Naive thymus-derived CD4-positive, alpha-beta T cell (primary cell): ENCODE measurements at regions not wholly inside any gene's neighbourhood (a gene's known extent, or its start where the extent isn't known, plus 50 kb on each side); places are given as distances from the start of the nearest gene placed in this dataset.

ENCODE experiments used
- ATAC-seq: fragments of 150-1000 bp; cut with Tn5 transposase; 2 replicates; pipeline ENCODE4 v1.10.0; 2021; ENCODE audit warnings: mild to moderate bottlenecking, moderate library complexity
- CTCF ChIA-PET: fragments of 350-600 bp; sonication (Branson Sonifier 250); formaldehyde crosslinking; loops from one replicate; lab custom pipeline; 2021; ENCODE audit warnings: antibody characterized with exemption; lab: Charles Lee
- POLR2A ChIA-PET: fragments of 350-600 bp; sonication (Branson Sonifier 250); formaldehyde crosslinking; loops from one replicate; lab custom pipeline; 2021; ENCODE audit warnings: antibody characterized with exemption, inconsistent platforms; lab: Charles Lee
- DNase-seq, 9 donors: peaks; one replicate each; pipeline versions ENCODE4 v3.0.0 to v3.0.0-alpha.2; 2020 to 2022; ENCODE audit warnings: mixed read lengths in 1 of 9
- H3K27ac ChIP-seq: one replicate; pipeline ENCODE4 v1.7.0; 2013; ENCODE audit warnings: mild to moderate bottlenecking, low read depth, low read length, moderate library complexity
- H3K27me3 ChIP-seq, 2 donors: one replicate each; pipeline ENCODE4 v1.7.0; 2013; ENCODE audit warnings: low read length in 2 of 2, mild to moderate bottlenecking in 2 of 2, moderate library complexity in 2 of 2; ENCODE audit not compliant: control insufficient read depth in 2 of 2, insufficient read depth in 2 of 2
- H3K36me3 ChIP-seq, 3 experiments: 1 replicate in 2 of 3; 2 replicates in 1 of 3; pipeline ENCODE4 v1.7.0; 2013; ENCODE audit warnings: low read length in 3 of 3, mild to moderate bottlenecking in 3 of 3, moderate library complexity in 1 of 3; ENCODE audit not compliant: insufficient read depth in 3 of 3, control insufficient read depth in 2 of 3
- H3K4me1 ChIP-seq, 2 donors: one replicate each; pipeline ENCODE4 v1.7.0; 2013; ENCODE audit warnings: low read length in 2 of 2, mild to moderate bottlenecking in 2 of 2, moderate library complexity in 1 of 2; ENCODE audit not compliant: control insufficient read depth in 2 of 2, insufficient read depth in 2 of 2
- H3K4me3 ChIP-seq: 2 replicates; pipeline ENCODE4 v1.7.0; 2013; ENCODE audit warnings: mild to moderate bottlenecking, low read length
- H3K9me3 ChIP-seq, 3 experiments: 1 replicate in 2 of 3; 2 replicates in 1 of 3; pipeline ENCODE4 v1.7.0; 2013; ENCODE audit warnings: low read length in 3 of 3; ENCODE audit not compliant: control insufficient read depth in 2 of 3
- H3K27ac Mint-ChIP-seq, 9 donors: one replicate each; pipeline ENCODE4 v1.8.0; 2020 to 2022; ENCODE audit warnings: mixed read lengths in 9 of 9, mild to moderate bottlenecking in 8 of 9, moderate library complexity in 5 of 9, inconsistent platforms in 2 of 9
- H3K27me3 Mint-ChIP-seq, 5 donors: one replicate each; pipeline ENCODE4 v1.8.0; 2021 to 2022; ENCODE audit warnings: mixed read lengths in 5 of 5, mild to moderate bottlenecking in 1 of 5
- H3K36me3 Mint-ChIP-seq, 5 donors: one replicate each; pipeline ENCODE4 v1.8.0; 2020 to 2022; ENCODE audit warnings: mixed read lengths in 5 of 5, mild to moderate bottlenecking in 3 of 5, inconsistent platforms in 1 of 5
- H3K4me1 Mint-ChIP-seq, 7 donors: one replicate each; pipeline ENCODE4 v1.8.0; 2020 to 2022; ENCODE audit warnings: mixed read lengths in 7 of 7, mild to moderate bottlenecking in 3 of 7, inconsistent platforms in 1 of 7
- H3K4me3 Mint-ChIP-seq, 10 donors: one replicate each; pipeline ENCODE4 v1.8.0; 2020 to 2022; ENCODE audit warnings: mild to moderate bottlenecking in 10 of 10, mixed read lengths in 10 of 10, moderate library complexity in 6 of 10, inconsistent platforms in 2 of 10
- H3K9me3 Mint-ChIP-seq, 11 donors: one replicate each; pipeline ENCODE4 v1.8.0; 2020 to 2022; ENCODE audit warnings: mixed read lengths in 11 of 11, mild to moderate bottlenecking in 4 of 11, inconsistent platforms in 1 of 11, moderate library complexity in 1 of 11
- intact Hi-C, 2 donors: fragments of 100-400 bp; cut with micrococcal nuclease; formaldehyde crosslinking; loops; one replicate each; pipeline ENCODE4 v1.15.1; 2023

DNA sequence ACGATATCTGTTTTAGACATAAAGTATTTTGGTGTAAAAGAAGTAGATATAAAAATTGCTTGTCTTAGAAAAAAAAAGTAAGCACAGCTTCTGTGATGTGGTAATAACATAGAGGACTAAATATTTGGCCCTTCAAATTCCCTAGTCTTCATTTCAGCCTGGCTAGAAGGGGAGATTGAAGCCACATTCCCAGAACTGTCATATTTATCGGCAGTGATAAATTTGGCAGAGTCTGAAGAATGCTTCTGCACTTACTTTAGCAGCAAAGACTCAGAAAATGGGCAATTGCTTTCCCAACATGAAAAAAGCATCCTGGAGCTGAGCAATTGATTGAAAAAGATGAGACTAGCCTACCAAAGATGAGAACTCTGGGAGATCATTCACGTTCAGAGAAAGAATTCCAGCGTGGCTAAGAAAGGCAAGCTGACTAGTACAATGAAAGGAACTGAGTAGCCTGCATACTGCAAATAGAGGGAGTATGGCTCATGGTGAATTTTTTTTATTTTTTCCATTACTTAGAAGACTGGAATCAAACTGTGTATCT is 278.7 kb upstream of the KLHL29 start:
- no peaks in the 10 kb centered on the region for H3K9me3 ChIP-seq
- CTCF ChIA-PET: no interaction called here

DNA sequence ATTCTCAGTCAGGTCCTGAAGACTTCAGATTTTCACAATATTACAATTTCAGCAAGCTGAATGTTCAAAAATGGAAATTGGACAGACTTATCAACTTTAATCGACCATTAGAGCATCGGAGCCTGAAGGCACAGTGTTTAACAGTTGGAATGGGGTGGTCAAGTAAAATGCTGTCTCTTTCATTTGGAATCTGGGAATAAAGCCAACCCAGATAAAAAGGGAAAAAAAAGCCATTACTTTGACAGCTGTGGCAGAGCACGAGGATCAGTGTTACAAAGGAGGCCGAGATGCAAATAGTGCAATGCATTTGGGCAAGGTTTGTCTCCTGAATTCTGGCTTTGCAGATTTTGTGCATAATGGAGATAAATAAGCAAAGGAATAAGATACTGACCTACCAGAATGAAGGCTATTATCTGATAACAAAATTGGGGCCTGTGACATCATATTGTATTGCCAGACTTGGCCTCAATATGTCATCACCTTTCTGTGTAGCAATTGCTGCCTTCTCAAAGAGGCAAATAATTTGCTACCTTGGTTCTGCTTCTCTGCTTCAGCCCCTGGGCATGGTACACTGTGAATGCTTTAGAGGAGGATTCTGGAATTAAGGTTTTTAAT is 277.5 kb upstream of the KLHL29 start:
- H3K4me3 ChIP-seq: no peak overlapping the region
- Mint-ChIP-seq H3K27me3 (peaks cover 0 to 18% (median 7%) of the 10 kb centered on the region in 5 donors), H3K27ac (no peak overlapping the region), H3K4me3 (no peak overlapping the region), H3K9me3 (peaks cover 0 to 25% (median 9%) of the 10 kb centered on the region in 11 donors), H3K4me1 (no peaks in the 10 kb centered on the region), H3K36me3 (peaks cover 0 to 9% (median 0%) of the 10 kb centered on the region in 5 donors)
- peaks cover 0 to 2% of the 10 kb centered on the region in 2 donors for H3K27me3 ChIP-seq
- H3K4me1 ChIP-seq: no peaks in the 10 kb centered on the region
- DNase-seq (no peak), ATAC-seq (no peak)
- CTCF ChIA-PET: interaction anchor here (1.1 kb wide), 1 partner anchor 21 kb away, joined by 4 read pairs; no protein-coding TSS in a partner anchor
- intact Hi-C loops: no loop called here
- POLR2A ChIA-PET: no interaction called here
- no peaks in the 10 kb centered on the region for H3K9me3 ChIP-seq
- no peak overlapping the region for H3K27ac ChIP-seq
- no peaks in the 10 kb centered on the region for H3K36me3 ChIP-seq

More for the DNA sequence above, 278.7 kb upstream of the KLHL29 start:
- Histone ChIP-seq H3K36me3 (no peaks in the 10 kb centered on the region), H3K4me1 (no peaks in the 10 kb centered on the region), H3K27me3 (no peaks in the 10 kb centered on the region), H3K27ac (no peak overlapping the region), H3K4me3 (no peak overlapping the region)
- intact Hi-C loops: no loop called here
- no peak for ATAC-seq
- POLR2A ChIA-PET: no interaction called here
- no peak for DNase-seq
- Mint-ChIP-seq H3K4me3 (no peak overlapping the region), H3K27ac (no peak overlapping the region), H3K36me3 (peaks cover 0 to 9% (median 0%) of the 10 kb centered on the region in 5 donors), H3K4me1 (no peaks in the 10 kb centered on the region), H3K27me3 (peaks cover 0 to 18% (median 7%) of the 10 kb centered on the region in 5 donors), H3K9me3 (peaks cover 2 to 32% (median 9%) of the 10 kb centered on the region in 11 donors)

DNA sequence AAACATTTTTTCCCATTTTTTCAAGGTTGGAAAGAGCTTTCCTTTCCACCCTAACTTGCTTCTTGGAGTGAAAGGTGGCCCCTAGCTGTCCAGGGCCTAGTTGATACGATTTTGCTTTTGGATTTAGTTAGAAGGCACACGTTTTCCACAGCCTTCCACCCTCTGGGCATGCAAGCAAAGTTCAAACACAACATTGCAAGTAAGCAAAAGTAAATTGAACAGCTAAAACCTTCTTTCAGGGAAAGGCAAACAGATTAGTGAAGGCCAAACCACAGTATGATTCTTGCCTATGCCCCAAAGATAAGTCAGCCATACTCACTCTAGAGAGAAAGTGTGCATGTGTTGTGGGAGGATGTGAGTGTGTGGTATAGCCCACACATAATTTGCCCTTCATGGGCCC is 273.7 kb upstream of the KLHL29 start:
- ChIA-PET POLR2A (no interaction called here), CTCF (no interaction called here)
- DNase-seq (no peak), ATAC-seq (no peak)
- Mint-ChIP-seq H3K9me3 (peaks cover 0 to 16% (median 5%) of the 10 kb centered on the region in 11 donors), H3K27me3 (peaks cover 0 to 12% (median 6%) of the 10 kb centered on the region in 5 donors), H3K4me3 (no peak overlapping the region), H3K27ac (no peak overlapping the region), H3K36me3 (peaks cover 0 to 9% (median 0%) of the 10 kb centered on the region in 5 donors), H3K4me1 (no peaks in the 10 kb centered on the region)
- no peak overlapping the region for H3K27ac ChIP-seq
- no peaks in the 10 kb centered on the region for H3K4me1 ChIP-seq
- intact Hi-C loops: no loop called here
- peaks cover 0 to 2% of the 10 kb centered on the region in 2 donors for H3K27me3 ChIP-seq
- H3K4me3 ChIP-seq: no peak overlapping the region
- H3K36me3 ChIP-seq: no peaks in the 10 kb centered on the region
- H3K9me3 ChIP-seq: no peaks in the 10 kb centered on the region

DNA sequence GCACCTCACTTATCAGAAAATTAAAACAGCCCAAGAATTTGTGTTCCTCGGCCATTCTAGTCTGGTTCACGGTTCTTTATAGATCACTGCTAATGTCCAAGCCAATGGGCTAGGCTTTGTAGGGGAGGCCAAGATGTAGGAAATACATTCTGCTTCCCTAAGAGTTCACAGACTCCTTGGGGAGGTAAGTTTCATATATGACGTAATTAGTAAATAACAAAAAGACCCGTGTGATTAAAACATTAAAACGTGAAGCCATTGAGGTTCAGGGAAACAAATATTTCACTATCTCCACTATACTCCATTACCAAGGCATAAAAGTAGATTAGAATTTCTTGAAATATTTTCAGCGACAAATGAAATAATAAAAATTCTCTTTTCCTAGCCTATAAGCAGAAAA is 272.5 kb upstream of the KLHL29 start:
- peaks cover 0 to 9% (median 0%) of the 10 kb centered on the region in 5 donors for H3K36me3 Mint-ChIP-seq
- H3K27ac Mint-ChIP-seq: no peak overlapping the region
- no peak for ATAC-seq
- no peak overlapping the region for H3K4me3 Mint-ChIP-seq
- ChIA-PET CTCF (no interaction called here), POLR2A (no interaction called here)
- peaks cover 0 to 16% (median 11%) of the 10 kb centered on the region in 5 donors for H3K27me3 Mint-ChIP-seq
- no peaks in the 10 kb centered on the region for H3K4me1 Mint-ChIP-seq
- no peaks in the 10 kb centered on the region for H3K36me3 ChIP-seq
- H3K4me3 ChIP-seq: no peak overlapping the region
- no peak overlapping the region for H3K27ac ChIP-seq
- DNase-seq: no peak
- H3K9me3 ChIP-seq: no peaks in the 10 kb centered on the region
- peaks cover 0 to 2% of the 10 kb centered on the region in 2 donors for H3K27me3 ChIP-seq
- no peaks in the 10 kb centered on the region for H3K4me1 ChIP-seq
- intact Hi-C loops: no loop called here
- peaks cover 0 to 16% (median 5%) of the 10 kb centered on the region in 11 donors for H3K9me3 Mint-ChIP-seq

DNA sequence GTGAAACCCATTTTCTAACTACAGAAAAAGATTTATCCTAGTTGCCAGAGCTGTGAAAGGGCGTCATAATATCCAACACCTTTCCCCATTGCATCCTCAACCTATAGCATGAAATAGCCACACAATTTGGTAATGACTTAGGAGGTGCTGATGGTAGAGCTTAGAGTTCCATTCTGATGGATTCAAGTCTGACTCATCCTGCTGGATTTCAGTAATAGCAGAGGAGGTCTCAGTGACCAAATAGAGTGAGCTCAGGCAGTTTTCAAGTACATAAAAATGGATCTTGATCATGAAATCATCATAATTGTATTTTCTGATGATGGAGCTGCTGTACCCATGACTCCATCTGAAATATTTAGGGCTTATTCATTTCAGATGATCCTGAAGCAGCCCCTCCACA is 270.7 kb upstream of the KLHL29 start:
- no peak overlapping the region for H3K27ac Mint-ChIP-seq
- peaks cover 0 to 9% (median 0%) of the 10 kb centered on the region in 5 donors for H3K36me3 Mint-ChIP-seq
- Histone ChIP-seq H3K36me3 (no peaks in the 10 kb centered on the region), H3K4me3 (no peak overlapping the region), H3K9me3 (no peaks in the 10 kb centered on the region), H3K27me3 (peaks cover 0 to 2% of the 10 kb centered on the region in 2 donors), H3K27ac (no peak overlapping the region), H3K4me1 (no peaks in the 10 kb centered on the region)
- H3K4me1 Mint-ChIP-seq: no peaks in the 10 kb centered on the region
- no peak for ATAC-seq
- CTCF ChIA-PET: no interaction called here
- peaks cover 0 to 11% (median 5%) of the 10 kb centered on the region in 11 donors for H3K9me3 Mint-ChIP-seq
- peaks cover 0 to 16% (median 8%) of the 10 kb centered on the region in 5 donors for H3K27me3 Mint-ChIP-seq
- no peak overlapping the region for H3K4me3 Mint-ChIP-seq
- intact Hi-C loops: no loop called here
- no peak for DNase-seq
- POLR2A ChIA-PET: no interaction called here

DNA sequence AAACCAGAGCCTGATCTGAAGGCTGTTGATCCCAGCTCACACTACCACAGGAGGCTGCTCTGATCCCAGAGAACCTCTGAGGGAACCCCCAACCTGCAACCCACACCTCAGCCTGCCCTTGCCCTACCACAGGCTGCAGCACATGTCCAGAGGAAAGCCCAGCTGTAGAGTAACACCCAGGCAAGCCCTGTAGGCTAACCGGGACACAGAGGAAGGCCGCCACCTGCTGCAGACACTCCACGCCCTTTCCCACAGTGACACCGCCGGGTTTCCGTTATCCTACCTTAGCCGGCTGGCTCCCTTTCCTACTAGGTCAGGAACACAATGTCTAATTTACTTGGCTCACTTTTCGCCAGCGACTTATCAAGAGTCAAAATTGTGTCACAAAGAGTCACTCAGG is 266.7 kb upstream of the KLHL29 start:
- H3K27ac ChIP-seq: no peak overlapping the region
- H3K4me1 Mint-ChIP-seq: no peaks in the 10 kb centered on the region
- H3K9me3 Mint-ChIP-seq: peaks cover 0 to 8% (median 0%) of the 10 kb centered on the region in 11 donors
- intact Hi-C loops: no loop called here
- no peaks in the 10 kb centered on the region for H3K9me3 ChIP-seq
- H3K27me3 ChIP-seq: no peaks in the 10 kb centered on the region
- H3K36me3 ChIP-seq: no peaks in the 10 kb centered on the region
- no peak overlapping the region for H3K4me3 Mint-ChIP-seq
- no peaks in the 10 kb centered on the region for H3K36me3 Mint-ChIP-seq
- ATAC-seq (no peak), DNase-seq (no peak)
- H3K27me3 Mint-ChIP-seq: peaks cover 0 to 25% (median 7%) of the 10 kb centered on the region in 5 donors
- no peak overlapping the region for H3K27ac Mint-ChIP-seq
- no peaks in the 10 kb centered on the region for H3K4me1 ChIP-seq
- POLR2A ChIA-PET: no interaction called here
- no peak overlapping the region for H3K4me3 ChIP-seq
- CTCF ChIA-PET: no interaction called here

DNA sequence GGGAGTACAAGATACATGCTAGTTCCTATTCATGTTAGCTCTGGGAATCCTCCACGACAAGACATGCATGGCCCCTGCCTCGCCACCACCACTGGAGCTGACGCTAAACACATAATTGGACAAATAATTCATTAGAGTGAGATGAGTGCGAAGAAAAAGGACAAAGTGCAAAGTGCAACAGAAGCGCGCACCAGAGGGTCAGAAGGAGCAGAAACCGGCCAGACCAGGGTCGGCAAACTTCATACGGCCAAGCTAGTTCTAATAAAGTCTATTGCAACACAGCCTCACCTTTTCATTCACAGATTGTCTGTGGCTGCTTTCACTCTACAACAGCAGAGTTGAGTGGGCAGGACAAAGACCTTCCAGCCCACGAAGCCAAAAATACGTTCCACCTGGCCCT is 266.1 kb upstream of the KLHL29 start:
- Mint-ChIP-seq H3K4me1 (no peaks in the 10 kb centered on the region), H3K27me3 (peaks cover 0 to 26% (median 5%) of the 10 kb centered on the region in 5 donors), H3K27ac (no peak overlapping the region), H3K9me3 (peaks cover 0 to 8% (median 0%) of the 10 kb centered on the region in 11 donors), H3K4me3 (peak overlapping the region in 1 of 10 donors; percentile 2), H3K36me3 (no peaks in the 10 kb centered on the region)
- no peaks in the 10 kb centered on the region for H3K27me3 ChIP-seq
- ChIA-PET CTCF (no interaction called here), POLR2A (no interaction called here)
- no peak overlapping the region for H3K27ac ChIP-seq
- DNase-seq: no peak
- no peak for ATAC-seq
- H3K4me3 ChIP-seq: no peak overlapping the region
- H3K36me3 ChIP-seq: no peaks in the 10 kb centered on the region
- H3K9me3 ChIP-seq: no peaks in the 10 kb centered on the region
- H3K4me1 ChIP-seq: no peaks in the 10 kb centered on the region
- intact Hi-C loops: no loop called here
